K562 (cell line): ENCODE measurements at regions not wholly inside any gene's neighbourhood (a gene's known extent, or its start where the extent isn't known, plus 50 kb on each side); places are given as distances from the start of the nearest gene placed in this dataset.

ENCODE experiments used
- CBX1 ChIP-seq: sonication (generic); IDR thresholded peaks from 2 replicates; pipeline ENCODE4 v1.6.1; 2016; ENCODE audit warnings: antibody characterized with exemption, low read depth, mild to moderate bottlenecking
- CHD2 ChIP-seq: IDR thresholded peaks from 2 replicates; pipeline ENCODE4 v1.6.1; 2011; ENCODE audit warnings: low read depth, low read length
- CTCF ChIP-seq, 3 experiments: IDR thresholded peaks in 2 of 3; conservative IDR thresholded peaks in 1 of 3; 2 replicates each; pipeline ENCODE4 v1.5.1; 2011 to 2012; ENCODE audit warnings: low read length in 3 of 3, mild to moderate bottlenecking in 3 of 3, control low read depth in 2 of 3, improper control_type of control experiment in 1 of 3, inconsistent platforms in 1 of 3, low read depth in 1 of 3, mixed read lengths in 1 of 3, moderate library complexity in 1 of 3; ENCODE audit not compliant: insufficient read depth in 2 of 3
- E2F1 ChIP-seq: sonication (generic); formaldehyde crosslinking; IDR thresholded peaks from 2 replicates; pipeline ENCODE4 v1.8.1; 2023; ENCODE audit warnings: mild to moderate bottlenecking, missing genetic modification reagents, moderate library complexity
- GABPB2 ChIP-seq: fragments of 250-450 bp; sonication (Bioruptor Pico); conservative IDR thresholded peaks from 2 replicates; pipeline ENCODE4 v1.5.1; 2021; ENCODE audit warnings: mild to moderate bottlenecking
- HEY1 ChIP-seq: fragments of 250-450 bp; sonication (Bioruptor Pico); IDR thresholded peaks from 2 replicates; pipeline ENCODE4 v1.5.0; 2020; ENCODE audit warnings: mild to moderate bottlenecking, moderate library complexity, borderline replicate concordance
- HNRNPUL1 ChIP-seq: fragments of 200-400 bp; formaldehyde crosslinking; IDR thresholded peaks from 2 replicates; pipeline ENCODE4 v1.6.1; 2017; ENCODE audit warnings: low read length
- MXI1 ChIP-seq: IDR thresholded peaks from 2 replicates; pipeline ENCODE4 v1.6.1; 2011; ENCODE audit warnings: low read depth, mild to moderate bottlenecking, improper control_type of control experiment, low read length
- NR4A1 ChIP-seq, 2 experiments: fragments of 250-450 bp in 1 of 2; fragments of 450-650 bp in 1 of 2; sonication (Bioruptor Pico) in 1 of 2; IDR thresholded peaks; 2 replicates each; pipeline versions ENCODE4 v1.4.0 to v1.6.1; 2016 to 2020; ENCODE audit warnings: mild to moderate bottlenecking in 2 of 2, missing compliant biosample characterization in 1 of 2, missing genetic modification characterization in 1 of 2, moderate library complexity in 1 of 2
- THAP12 ChIP-seq: fragments of 250-450 bp; sonication (Bioruptor Pico); IDR thresholded peaks from 2 replicates; pipeline ENCODE4 v1.9.0; 2021; ENCODE audit warnings: mild to moderate bottlenecking, inconsistent platforms
- USF2 ChIP-seq: sonication (generic); formaldehyde crosslinking; IDR thresholded peaks from 2 replicates; pipeline ENCODE4 v1.5.0; 2020; ENCODE audit warnings: missing genetic modification reagents
- ZBTB26 ChIP-seq: fragments of 450-650 bp; formaldehyde crosslinking; IDR thresholded peaks from 2 replicates; pipeline ENCODE4 v1.4.0; 2022; ENCODE audit warnings: missing genetic modification characterization
- ZNF140 ChIP-seq: fragments of 250-450 bp; sonication (Bioruptor Pico); IDR thresholded peaks from 2 replicates; pipeline ENCODE4 v1.8.0; 2021; ENCODE audit warnings: moderate library complexity, mild to moderate bottlenecking, inconsistent platforms
- ZNF764 ChIP-seq: fragments of 250-450 bp; sonication (Bioruptor Pico); IDR thresholded peaks from 2 replicates; pipeline ENCODE4 v1.4.0; 2020; ENCODE audit warnings: low read depth, mild to moderate bottlenecking, moderate library complexity

- TF ChIP-seq CBX1 (no peak), THAP12 (CRISPR knock-in tag) (no peak), HEY1 (CRISPR knock-in tag) (no peak), ZBTB26 (CRISPR knock-in tag) (no peak), CTCF (IDR thresholded peaks at IDR 0.05 in 2 of 3, conservative IDR thresholded peaks at IDR 0.05 in 1 of 3; ENCODE audit: insufficient read depth in 2 of 3, low read depth in 1 of 3, low read length in 3 of 3) (no peak), ZNF140 (CRISPR knock-in tag) (no peak), CHD2 (no peak), GABPB2 (CRISPR knock-in tag) (no peak), NR4A1 (CRISPR knock-in tag; IDR thresholded peaks at IDR 0.05) (no peak), NR4A1 (tag; IDR thresholded peaks at IDR 0.05) (no peak), HNRNPUL1 (no peak), USF2 (CRISPR knock-in tag) (no peak), MXI1 (no peak), ZNF764 (CRISPR knock-in tag) (no peak), E2F1 (CRISPR knock-in tag) (no peak)
Measured at GRCh38 chr13:78040205-78040830, 121.7 kb upstream of the EDNRB start.
